IMR-90 (cell line): ENCODE measurements at regions not wholly inside any gene's neighbourhood (a gene's known extent, or its start where the extent isn't known, plus 50 kb on each side); places are given as distances from the start of the nearest gene placed in this dataset.
"Not testable (repeated sequence)": the region's sequence is repeated elsewhere in the genome, so short reads cannot be mapped to it uniquely, and the experiment has no call there.

ENCODE experiments used
- ATAC-seq: fragments of 200-7000 bp; cut with Tn5 transposase; 2 replicates; pipeline ENCODE4 v1.9.1; 2020; ENCODE audit warnings: low read depth, mild to moderate bottlenecking, moderate library complexity
- BruUV-seq: library from RNA; stranded (reverse); fragments of 400-500 nt; replicated peaks from 2 replicates; lab custom pipeline; 2021; lab: Mats Ljungman, UMichigan
- CTCF ChIA-PET: fragments of 300-600 bp; formaldehyde crosslinking; extraction: SDS; loops from one replicate; lab custom pipeline; 2021; ENCODE audit warnings: antibody characterized with exemption; lab: Yijun Ruan, JAX
- POLR2A ChIA-PET: fragments of 300-600 bp; sonication (Branson Sonifier 250); formaldehyde crosslinking; loops from one replicate; lab custom pipeline; 2022; ENCODE audit warnings: antibody characterized with exemption; ENCODE audit not compliant: unreplicated experiment; lab: Charles Lee
- DNase-seq: peaks from one replicate; pipeline ENCODE4 v3.0.0; 2013
- H2AFZ ChIP-seq: replicated peaks from 2 replicates; pipeline ENCODE3; 2013; ENCODE audit warnings: low read length, mild to moderate bottlenecking; ENCODE audit not compliant: poor library complexity
- H2AK5ac ChIP-seq: 2 replicates; pipeline ENCODE4 v1.6.1; 2013; ENCODE audit warnings: low read depth, low read length, inconsistent platforms
- H2AK9ac ChIP-seq: replicated peaks from 2 replicates; pipeline ENCODE3; 2013; ENCODE audit warnings: mild to moderate bottlenecking, low read depth, low read length, moderate library complexity; ENCODE audit not compliant: poor library complexity
- H2BK120ac ChIP-seq: 2 replicates; pipeline ENCODE4 v1.6.1; 2013; ENCODE audit warnings: low read depth, low read length, inconsistent platforms
- H2BK15ac ChIP-seq: 3 replicates; pipeline ENCODE4 v1.6.1; 2013; ENCODE audit warnings: low read depth, low read length, inconsistent platforms
- H2BK20ac ChIP-seq: 2 replicates; pipeline ENCODE4 v1.6.1; 2013; ENCODE audit warnings: low read depth, mild to moderate bottlenecking, inconsistent platforms, low read length, moderate library complexity
- H2BK5ac ChIP-seq: 2 replicates; pipeline ENCODE4 v1.6.1; 2013; ENCODE audit warnings: mild to moderate bottlenecking, low read depth, low read length, inconsistent platforms; ENCODE audit not compliant: poor library complexity, severe bottlenecking
- H3K14ac ChIP-seq: replicated peaks from 2 replicates; pipeline ENCODE4 v1.6.1; 2013; ENCODE audit warnings: low read depth, low read length, inconsistent platforms
- H3K18ac ChIP-seq: 2 replicates; pipeline ENCODE4 v1.6.1; 2013; ENCODE audit warnings: low read depth, low read length, control low read depth
- H3K23ac ChIP-seq: 2 replicates; pipeline ENCODE4 v1.6.1; 2013; ENCODE audit warnings: low read depth, low read length, inconsistent platforms
- H3K27ac ChIP-seq: 2 replicates; pipeline ENCODE4 v1.5.1; 2013; ENCODE audit warnings: mild to moderate bottlenecking, control low read depth, low read length; ENCODE audit not compliant: insufficient read depth
- H3K27me3 ChIP-seq: 2 replicates; pipeline ENCODE4 v1.6.1; 2013; ENCODE audit warnings: low read length; ENCODE audit not compliant: control insufficient read depth, insufficient read depth
- H3K36me3 ChIP-seq: 2 replicates; pipeline ENCODE4 v1.6.1; 2013; ENCODE audit warnings: low read length, mixed read lengths; ENCODE audit not compliant: control insufficient read depth, insufficient read depth
- H3K4ac ChIP-seq: 2 replicates; pipeline ENCODE4 v1.6.1; 2013; ENCODE audit warnings: low read depth, low read length, inconsistent platforms
- H3K4me1 ChIP-seq: 2 replicates; pipeline ENCODE4 v1.6.1; 2013; ENCODE audit warnings: low read length, mixed read lengths; ENCODE audit not compliant: control insufficient read depth, insufficient read depth
- H3K4me2 ChIP-seq: 2 replicates; pipeline ENCODE4 v1.6.1; 2013; ENCODE audit warnings: low read depth, mild to moderate bottlenecking, control low read depth, low read length, moderate library complexity
- H3K4me3 ChIP-seq: 2 replicates; pipeline ENCODE4 v1.5.1; 2013; ENCODE audit warnings: low read depth, mild to moderate bottlenecking, control low read depth, low read length, moderate library complexity; ENCODE audit not compliant: insufficient read depth
- H3K56ac ChIP-seq: 2 replicates; pipeline ENCODE4 v1.6.1; 2013; ENCODE audit warnings: low read length, inconsistent platforms; ENCODE audit not compliant: insufficient read depth; ENCODE audit errors: extremely low read depth
- H3K79me1 ChIP-seq, 2 experiments: 2 replicates each; pipeline ENCODE4 v1.6.1; 2013; ENCODE audit warnings: low read length in 2 of 2, inconsistent platforms in 1 of 2, low read depth in 1 of 2
- H3K9ac ChIP-seq: 2 replicates; pipeline ENCODE4 v1.6.1; 2013; ENCODE audit warnings: low read depth, low read length, control low read depth
- H3K9me1 ChIP-seq: 2 replicates; pipeline ENCODE4 v1.6.1; 2013; ENCODE audit warnings: low read length, inconsistent platforms; ENCODE audit not compliant: insufficient read depth
- H3K9me3 ChIP-seq: 2 replicates; pipeline ENCODE4 v1.6.1; 2013; ENCODE audit warnings: low read length; ENCODE audit not compliant: control insufficient read depth, insufficient read depth
- H4K20me1 ChIP-seq: 2 replicates; pipeline ENCODE4 v1.6.1; 2013; ENCODE audit warnings: low read length, inconsistent platforms; ENCODE audit not compliant: insufficient read depth
- H4K5ac ChIP-seq: 2 replicates; pipeline ENCODE4 v1.6.1; 2013; ENCODE audit warnings: mild to moderate bottlenecking, low read depth, low read length, control low read depth
- H4K8ac ChIP-seq, 2 experiments: 2 replicates each; pipeline ENCODE4 v1.6.1; 2013; ENCODE audit warnings: low read depth in 2 of 2, low read length in 2 of 2, control low read depth in 1 of 2, inconsistent platforms in 1 of 2
- H4K91ac ChIP-seq: 2 replicates; pipeline ENCODE4 v1.6.1; 2013; ENCODE audit warnings: low read depth, low read length, inconsistent platforms; ENCODE audit not compliant: insufficient read depth
- WGBS, 2 experiments: methylation state at CpG; one replicate each; pipeline versions ENCODE4 v1.1.5 to v1.1.7; 2013; ENCODE audit warnings: missing lambda C conversion rate in 2 of 2; ENCODE audit not compliant: insufficient read length in 1 of 2; ENCODE audit errors: extremely low coverage in 2 of 2; 5-methylcytosine and 5-hydroxymethylcytosine counted together
- dilution Hi-C: fragments of 300-500 bp; cut with HindIII; formaldehyde crosslinking; loops from one replicate; pipeline ENCODE4 v1.14.3; 2018; ENCODE audit warnings: low sequenced_read_pairs; ENCODE audit not compliant: unreplicated experiment
- in situ Hi-C: fragments of 300-500 bp; cut with MboI; formaldehyde crosslinking; loops from 3 replicates; pipeline ENCODE4 v1.14.3; 2019; ENCODE audit warnings: low sequenced_read_pairs, inconsistent platforms, mixed read lengths
- intact Hi-C: fragments of 100-400 bp; cut with micrococcal nuclease; formaldehyde crosslinking; loops from 2 replicates; pipeline ENCODE4 v1.10.0; 2022

- H2BK120ac ChIP-seq, H3K27ac ChIP-seq, BruUV-seq, H2AFZ ChIP-seq, H4K20me1 ChIP-seq, H4K5ac ChIP-seq, H3K9me3 ChIP-seq, DNase-seq, H3K9ac ChIP-seq, H3K9me1 ChIP-seq, dilution Hi-C loops, H2BK15ac ChIP-seq, H4K91ac ChIP-seq, H3K18ac ChIP-seq, H3K27me3 ChIP-seq, in situ Hi-C loops, H2BK20ac ChIP-seq, H3K4me3 ChIP-seq, H2AK9ac ChIP-seq, H2BK5ac ChIP-seq, H4K8ac ChIP-seq, H3K23ac ChIP-seq, CTCF ChIA-PET, intact Hi-C loops, H3K4ac ChIP-seq, H2AK5ac ChIP-seq, H3K36me3 ChIP-seq, H3K56ac ChIP-seq, H3K14ac ChIP-seq, H3K4me2 ChIP-seq, POLR2A ChIA-PET: not testable (repeated sequence)
- peak; percentile 19; the same call in 1 of the 2 replicates for ATAC-seq
- H3K4me1 ChIP-seq: peaks cover 10% of the 10 kb centered on the region
- H3K79me1 ChIP-seq: peaks cover 6 to 14% of the 10 kb centered on the region in 2 experiments; a peak in 2 of 4 replicates
- no CpG with 5 or more reads among the region's 3 CpGs for WGBS, 2 experiments
Measured at GRCh38 chr2:87449462-87449980, 298.4 kb upstream of the PLGLB2 start.

- H3K79me1 ChIP-seq, H2AFZ ChIP-seq, H3K27me3 ChIP-seq, DNase-seq, H3K36me3 ChIP-seq, H3K4me1 ChIP-seq, H3K4me3 ChIP-seq, BruUV-seq, H3K9ac ChIP-seq, H3K9me3 ChIP-seq, dilution Hi-C loops, H3K9me1 ChIP-seq, H4K20me1 ChIP-seq, POLR2A ChIA-PET, CTCF ChIA-PET, H3K4me2 ChIP-seq, in situ Hi-C loops, H2AK9ac ChIP-seq, intact Hi-C loops: not testable (repeated sequence)
- Histone ChIP-seq H4K8ac (peak overlapping the region; percentile 83 to 85; a peak in 3 of 4 replicates), H3K56ac (peak overlapping the region; percentile 60; the same call in 1 of the 2 replicates), H3K27ac (peak overlapping the region; percentile 94), H3K18ac (peak overlapping the region; percentile 99), H3K4ac (peak overlapping the region; percentile 96), H2BK120ac (peak overlapping the region; percentile 95), H3K14ac (peak overlapping the region; percentile 76), H4K91ac (peak overlapping the region; percentile 91), H2BK20ac (peak overlapping the region; percentile 98), H2BK5ac (peak overlapping the region; percentile 88), H2AK5ac (peak overlapping the region; percentile 97), H2BK15ac (peak overlapping the region; percentile 94; the same call in 2 of the 3 replicates), H4K5ac (peak overlapping the region; percentile 96), H3K23ac (peak overlapping the region; percentile 73; the same call in 1 of the 2 replicates)
- 0 out of 2 replicates have a peak, but pooled peaks have one; percentile 1 for ATAC-seq
- no CpG with 5 or more reads among the region's 4 CpGs for WGBS, 2 experiments
Measured at GRCh38 chr2:87452193-87452592, 295.7 kb upstream of the PLGLB2 start.
